NCI-H2227 (cell line): ENCODE measurements at regions not wholly inside any gene's neighbourhood (a gene's known extent, or its start where the extent isn't known, plus 50 kb on each side); places are given as distances from the start of the nearest gene placed in this dataset.

Source experiments
- DNase-seq: peaks from one replicate; lab custom pipeline; 2025; ENCODE audit not compliant: unreplicated experiment; lab: John Stamatoyannopoulos, UW

DNA sequence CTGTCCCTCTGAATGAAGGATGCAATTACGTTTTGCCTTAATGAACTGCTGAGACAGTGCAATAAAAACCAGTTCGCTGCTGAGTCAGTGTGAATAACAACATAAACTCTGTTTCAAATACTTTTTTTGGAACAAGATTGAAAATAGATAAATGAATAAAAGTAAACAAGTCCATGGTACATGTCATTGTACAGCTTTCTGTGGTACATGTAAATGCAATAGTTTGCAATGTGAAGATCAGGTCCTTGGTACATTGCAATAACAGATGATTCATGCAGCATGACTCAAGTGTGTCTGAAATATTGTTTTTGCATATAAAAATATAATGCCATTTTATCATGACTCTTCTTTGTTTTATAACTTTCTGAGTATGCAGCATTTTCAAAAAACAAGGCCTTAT is 193.4 kb upstream of the PACRGL start:
- no peak for DNase-seq

DNA sequence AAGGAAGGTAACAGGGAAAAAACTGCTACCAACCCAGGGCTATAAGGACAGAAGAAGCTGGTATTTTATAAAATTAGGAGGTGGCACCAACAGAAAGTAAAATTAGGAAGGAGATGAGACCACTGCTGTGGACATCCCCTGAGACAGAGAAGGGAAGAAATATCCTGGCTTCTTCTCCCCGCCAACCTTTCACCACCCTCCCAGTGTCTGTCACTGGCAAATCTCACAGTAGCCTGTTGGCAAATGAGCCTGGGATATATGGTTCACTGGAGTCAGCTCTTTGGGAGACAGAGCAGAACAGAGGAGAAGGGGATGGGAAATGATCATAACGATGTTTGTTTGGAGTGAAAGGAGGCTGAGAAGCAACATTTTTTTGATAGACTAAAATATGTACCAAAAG is 190.9 kb upstream of the PACRGL start:
- no peak for DNase-seq

DNA sequence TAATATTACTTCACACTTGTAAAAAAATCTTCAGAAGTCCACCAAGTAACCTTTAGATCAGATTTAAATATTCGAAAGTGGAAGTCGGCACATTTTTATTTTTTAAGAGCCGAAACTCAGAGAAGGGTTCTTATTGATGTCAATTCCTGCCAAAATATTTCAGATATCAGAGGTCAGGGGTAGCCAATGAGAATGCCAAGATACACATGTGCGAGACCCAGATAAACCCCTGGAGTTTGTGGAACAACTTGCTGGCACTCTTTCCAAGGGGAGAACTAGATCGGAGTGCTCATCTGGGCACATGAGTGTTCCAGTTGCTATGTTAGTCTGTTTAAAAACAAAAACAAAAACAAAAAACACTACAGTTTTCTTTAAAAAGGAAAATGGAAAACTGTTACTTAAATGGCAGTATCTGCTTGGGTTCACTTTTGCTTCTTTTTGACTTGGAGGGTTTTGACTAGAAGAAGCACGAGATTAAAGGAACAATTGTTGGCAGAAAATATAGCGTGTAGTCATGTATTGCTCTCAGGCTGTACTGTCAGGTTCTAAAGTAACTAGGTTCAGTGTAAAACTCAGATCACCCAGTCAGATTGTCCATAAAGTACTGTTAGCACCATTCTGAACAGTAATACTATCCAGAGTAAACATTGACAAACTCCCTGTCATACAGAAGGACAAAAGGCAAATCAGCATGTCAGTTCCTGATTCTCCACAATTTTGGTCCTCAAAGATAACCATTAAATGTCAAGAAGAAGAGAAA is 188.0 kb upstream of the PACRGL start:
- DNase-seq, result no peak

DNA sequence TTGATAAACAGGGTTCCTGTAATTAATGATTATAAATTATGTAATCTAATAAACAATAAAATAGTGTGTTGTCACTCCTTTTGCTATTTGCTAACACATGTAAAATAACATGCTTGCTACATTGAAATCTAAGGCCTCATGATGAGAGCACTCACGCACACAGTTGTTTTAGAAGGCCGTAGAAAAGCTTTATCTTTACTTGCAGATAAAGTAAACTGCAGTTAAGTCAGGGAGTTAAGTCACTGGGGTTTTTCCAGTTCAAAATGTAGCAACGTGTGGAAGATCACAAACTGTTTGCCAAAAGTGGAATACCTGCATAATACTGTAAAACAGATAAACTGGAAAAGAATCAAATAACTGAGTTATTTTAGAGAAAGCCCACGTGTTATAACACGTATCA is 187.3 kb upstream of the PACRGL start:
- DNase-seq, result no peak

- no peak for DNase-seq
Measured at GRCh38 chr4:20520901-20521300, 179.4 kb upstream of the PACRGL start.

- DNase-seq, result no peak
Measured at GRCh38 chr4:20528508-20528907, 171.8 kb upstream of the PACRGL start.

DNA sequence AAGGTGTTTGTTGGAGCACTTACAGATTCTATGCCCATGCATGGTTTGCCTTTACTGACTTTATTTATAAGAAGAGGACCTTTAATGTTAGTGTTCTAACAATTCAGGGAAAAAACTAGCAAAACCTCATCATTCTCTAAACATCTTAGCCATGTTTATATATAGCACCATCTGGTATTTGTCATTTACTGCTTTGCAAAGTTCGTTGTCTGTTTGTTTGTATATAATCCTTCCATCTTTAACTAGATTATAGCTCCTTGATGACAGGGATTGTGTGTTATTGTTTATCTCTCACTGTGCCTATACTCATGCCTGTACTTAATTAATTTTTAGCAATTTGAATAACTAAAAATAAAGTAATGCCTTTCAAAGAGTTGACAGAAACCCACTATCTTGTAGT is 170.6 kb upstream of the PACRGL start:
- DNase-seq, result no peak

DNA sequence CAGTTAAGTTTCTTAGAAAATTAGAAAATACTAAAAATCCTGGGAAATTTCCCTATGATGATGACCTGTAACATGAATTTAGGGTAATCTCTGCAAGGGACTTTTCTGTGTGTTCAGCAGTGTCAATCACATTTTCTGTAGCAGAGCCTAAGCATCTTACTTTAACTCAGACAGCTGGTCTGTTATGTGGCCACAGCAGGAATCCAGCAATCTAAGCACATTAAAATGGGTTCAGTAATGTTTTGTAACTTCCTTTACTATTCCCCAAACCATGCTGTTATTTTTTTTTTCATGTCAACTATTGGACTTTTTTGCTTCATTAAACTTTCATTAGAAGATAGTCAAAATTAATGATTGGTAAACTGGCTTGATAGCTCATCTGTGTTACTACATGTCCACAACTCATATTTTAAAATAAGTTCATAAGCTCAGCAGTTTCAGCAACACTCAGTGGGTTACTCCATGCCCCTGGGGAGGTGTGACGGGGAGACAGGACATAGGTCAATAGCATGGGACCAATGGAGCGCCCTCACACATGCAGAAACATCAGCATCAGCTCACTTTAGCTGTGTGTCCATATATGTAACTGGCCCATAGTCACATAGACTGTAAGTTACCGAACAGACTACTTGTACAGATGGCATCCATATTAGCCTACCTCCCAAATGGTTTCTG is 168.0 kb upstream of the PACRGL start:
- no peak for DNase-seq

DNA sequence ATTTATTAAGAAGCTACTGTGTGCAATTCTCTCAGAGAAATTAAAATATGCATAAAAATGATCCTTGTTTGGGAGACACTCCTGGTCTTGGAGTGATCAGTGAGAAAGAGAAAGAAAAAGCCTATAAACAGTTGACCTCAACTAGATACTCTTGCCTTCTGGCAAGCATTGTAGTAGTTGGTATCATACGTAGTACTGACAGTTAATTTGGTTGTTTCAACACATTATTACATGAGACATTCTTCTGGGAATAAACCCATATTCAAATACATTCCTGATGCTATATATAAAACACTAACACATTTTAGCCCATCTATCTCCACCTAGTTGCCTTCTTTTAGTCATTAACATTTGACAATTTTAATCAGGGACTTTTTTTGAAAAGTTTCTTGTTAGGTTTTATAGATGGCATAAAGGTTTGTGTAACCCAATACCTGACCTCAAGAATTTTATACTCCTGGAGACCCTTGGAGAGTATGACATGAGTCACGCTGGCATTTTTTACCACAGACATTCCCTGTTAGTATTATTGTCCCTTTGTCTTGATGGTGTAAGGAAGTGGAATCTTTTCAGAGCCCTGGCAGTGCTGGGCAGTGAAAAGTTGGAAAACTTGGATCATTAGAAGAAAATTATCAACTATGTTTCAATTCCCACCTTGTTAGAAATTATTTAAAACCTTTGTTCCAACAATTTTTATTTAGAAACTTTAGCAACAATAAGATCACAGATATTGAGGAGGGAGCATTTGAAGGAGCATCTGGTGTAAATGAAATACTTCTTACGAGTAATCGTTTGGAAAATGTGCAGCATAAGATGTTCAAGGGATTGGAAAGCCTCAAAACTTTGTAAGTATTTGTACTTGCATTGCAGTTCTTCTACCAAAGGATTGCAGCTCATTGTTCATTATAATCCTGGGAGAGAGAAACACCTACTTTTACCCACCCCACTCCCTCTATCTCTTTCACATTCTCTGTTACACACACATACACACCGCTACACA is 167.1 kb upstream of the PACRGL start:
- no peak for DNase-seq

DNA sequence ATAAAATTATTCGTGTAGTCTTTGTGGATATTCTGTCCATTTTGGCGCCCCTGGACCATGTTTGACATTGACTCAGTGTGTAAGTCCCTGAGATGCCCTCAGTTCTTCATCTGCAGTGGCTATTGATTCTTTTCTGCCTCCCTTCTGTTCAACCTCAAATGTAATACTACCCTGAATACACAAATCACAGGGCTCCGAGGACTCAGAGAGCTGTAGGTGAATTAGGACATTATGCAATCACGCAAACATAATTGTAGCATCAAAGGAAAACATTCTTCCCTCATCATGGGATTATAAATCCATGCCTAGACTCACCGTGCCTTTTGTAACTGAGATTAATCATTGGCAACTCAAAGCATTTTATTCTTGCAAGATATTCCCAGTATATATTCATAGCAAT is 161.4 kb upstream of the PACRGL start:
- no peak for DNase-seq

DNA sequence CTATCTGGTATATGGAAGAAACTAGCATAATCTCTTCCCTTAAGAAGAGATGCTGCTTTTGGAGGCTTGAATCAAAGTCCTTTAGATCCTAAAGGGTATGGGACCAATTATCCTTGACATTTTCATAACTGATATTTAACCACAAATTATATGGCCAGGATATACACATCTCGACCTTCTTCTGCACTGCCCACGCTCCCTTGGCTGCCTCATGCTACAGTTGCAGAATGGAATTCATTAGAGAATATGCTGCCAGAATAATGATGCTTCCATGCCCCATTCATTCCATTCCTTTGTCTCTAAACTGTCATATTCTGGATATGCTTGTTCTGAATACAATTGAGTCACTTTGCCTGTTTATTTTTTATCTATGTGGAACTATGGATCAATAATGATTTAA is 157.1 kb upstream of the PACRGL start:
- DNase-seq, result no peak

GRCh38 chr4:20544645-20545044 is 155.6 kb upstream of the PACRGL start:
- DNase-seq, result peak; percentile 31

DNA sequence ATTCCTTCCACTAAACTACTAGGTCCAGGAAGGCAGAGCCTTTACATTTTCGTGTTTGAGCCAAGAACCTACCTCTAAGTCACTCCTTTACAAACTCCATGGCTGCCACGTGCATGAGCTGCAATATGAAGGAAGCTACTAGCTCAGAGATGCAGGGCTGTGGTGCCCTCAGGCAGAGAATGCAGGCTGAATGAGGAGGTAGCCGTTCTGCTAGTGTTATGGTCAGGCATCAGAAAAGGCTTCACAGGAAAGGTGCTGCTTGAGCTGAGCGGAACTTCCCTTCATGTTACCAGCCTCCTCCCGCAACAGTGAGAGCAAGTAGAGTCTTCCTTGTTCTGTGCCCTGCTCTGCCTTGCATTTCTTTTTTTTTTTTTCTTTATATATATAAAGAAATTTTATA is 148.3 kb upstream of the PACRGL start:
- DNase-seq, result no peak

DNA sequence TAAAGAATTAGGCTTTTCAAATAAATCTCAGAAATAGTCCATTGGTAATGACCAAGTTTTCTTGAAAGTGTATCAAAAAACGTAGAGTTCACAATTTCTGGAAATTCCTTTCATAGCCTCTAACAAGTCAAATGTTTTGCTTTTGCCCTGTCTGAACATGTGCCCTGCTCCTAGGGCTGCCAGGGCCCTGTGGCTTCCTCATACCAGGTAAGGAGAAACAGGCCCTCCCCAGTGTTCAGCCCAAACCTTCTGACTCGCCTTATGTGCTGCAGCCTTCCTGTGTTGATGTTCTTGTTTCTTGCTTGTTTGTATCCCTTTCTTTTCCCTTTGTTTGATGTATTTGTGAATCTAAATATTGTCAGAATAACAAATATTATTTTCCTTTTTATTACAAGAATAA is 146.1 kb upstream of the PACRGL start:
- no peak for DNase-seq

- no peak for DNase-seq
Measured at GRCh38 chr4:20565075-20565721, 135.1 kb upstream of the PACRGL start.

DNA sequence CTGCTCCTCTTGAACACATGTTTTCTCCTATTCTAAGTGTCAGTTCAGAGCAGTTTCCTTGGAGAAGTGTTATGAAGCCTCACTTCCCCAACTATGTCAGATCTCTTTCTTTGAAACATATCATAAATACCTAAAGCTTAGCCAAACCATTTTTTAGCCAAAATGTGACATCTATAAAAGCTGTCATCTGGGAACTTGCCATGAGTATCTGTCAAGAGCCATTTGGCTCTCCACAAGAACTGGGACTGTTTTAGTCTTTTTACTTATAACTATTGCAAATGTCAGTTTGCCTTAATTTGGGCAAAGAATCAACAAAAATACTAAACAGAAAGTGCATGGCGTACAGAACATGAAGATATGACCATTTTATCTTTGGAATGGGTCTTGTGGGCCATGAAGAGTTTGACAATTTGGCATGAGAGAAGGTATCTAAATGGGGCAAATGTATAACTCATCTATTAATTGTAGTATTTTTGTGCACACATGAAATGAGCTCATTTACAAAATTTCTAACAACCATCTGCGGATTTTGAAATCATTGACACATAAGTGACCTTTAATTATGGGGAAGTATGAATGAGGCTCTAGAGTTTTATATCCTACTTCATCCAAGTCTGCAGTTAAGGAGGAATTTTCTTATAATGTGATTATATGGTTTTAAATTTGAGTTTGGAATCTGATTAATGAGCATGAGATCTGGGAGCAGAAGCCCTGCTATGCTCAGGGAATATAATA is 129.1 kb upstream of the PACRGL start:
- DNase-seq, result no peak

GRCh38 chr4:20572976-20573375 is 127.3 kb upstream of the PACRGL start:
- DNase-seq, result no peak

- DNase-seq, result no peak
Measured at GRCh38 chr4:20574986-20575385, 125.3 kb upstream of the PACRGL start.

GRCh38 chr4:20575486-20575885 is 124.8 kb upstream of the PACRGL start:
- DNase-seq, result no peak

GRCh38 chr4:20576861-20577260 is 123.4 kb upstream of the PACRGL start:
- DNase-seq, result no peak
